Endothelial cell of umbilical vein (primary cell): ENCODE measurements at regions not wholly inside any gene's neighbourhood (a gene's known extent, or its start where the extent isn't known, plus 50 kb on each side); places are given as distances from the start of the nearest gene placed in this dataset.

Experiments
- BruUV-seq: library from RNA; stranded (reverse); fragments of 400-500 nt; replicated peaks from 2 replicates; lab custom pipeline; 2021; lab: Mats Ljungman, UMichigan
- CTCF ChIA-PET: fragments of 300-600, 350-600 bp; sonication (Branson Sonifier 250); formaldehyde crosslinking; loops from one replicate; lab custom pipeline; 2021; ENCODE audit warnings: antibody characterized with exemption, inconsistent platforms; lab: Charles Lee
- POLR2A ChIA-PET: fragments of 300-600, 350-600 bp; sonication (Branson Sonifier 250); formaldehyde crosslinking; loops from one replicate; lab custom pipeline; 2021; ENCODE audit warnings: antibody characterized with exemption, inconsistent platforms; lab: Charles Lee
- DNase-seq: peaks from one replicate; pipeline ENCODE4 v3.0.0-alpha.2; 2011; ENCODE audit warnings: low read depth, low spot score
- FAIRE-seq: peaks from 2 replicates; lab custom pipeline; 2011; peaks lifted over from hg19 to GRCh38; lab: Jason Lieb, UNC
- H2AFZ ChIP-seq: 2 replicates; pipeline ENCODE4 v1.6.0; 2012; ENCODE audit warnings: low read depth, low read length, control low read depth, inconsistent platforms
- H3K27ac ChIP-seq: 2 replicates; pipeline ENCODE4 v1.5.1; 2011; ENCODE audit warnings: low read depth, mild to moderate bottlenecking, control low read depth, low read length, moderate library complexity; ENCODE audit not compliant: insufficient read depth
- H3K27me3 ChIP-seq, 2 experiments: 2 replicates each; pipeline versions ENCODE4 v1.6.0 to v1.6.1; 2011; ENCODE audit warnings: low read length in 2 of 2, mixed read lengths in 1 of 2; ENCODE audit not compliant: control insufficient read depth in 2 of 2, insufficient read depth in 2 of 2
- H3K36me3 ChIP-seq, 2 experiments: 2 replicates in 1 of 2; 3 replicates in 1 of 2; pipeline ENCODE4 v1.5.1; 2011; ENCODE audit warnings: low read length in 2 of 2, mild to moderate bottlenecking in 1 of 2, moderate library complexity in 1 of 2; ENCODE audit not compliant: control insufficient read depth in 2 of 2, insufficient read depth in 2 of 2; ENCODE audit errors: extremely low read depth in 1 of 2
- H3K4me1 ChIP-seq: 3 replicates; pipeline ENCODE4 v1.5.1; 2011; ENCODE audit warnings: mild to moderate bottlenecking, low read length; ENCODE audit not compliant: control insufficient read depth, insufficient read depth; ENCODE audit errors: extremely low read depth
- H3K4me2 ChIP-seq: 2 replicates; pipeline ENCODE4 v1.6.1; 2011; ENCODE audit warnings: low read length, control low read depth, mixed read lengths; ENCODE audit not compliant: insufficient read depth
- H3K4me3 ChIP-seq, 3 experiments: fragments of 200-600 bp in 1 of 3; sonication (generic), shearing (Covaris generic) in 1 of 3; replicated peaks in 1 of 3; 2 replicates each; pipeline ENCODE4 v1.5.1; 2011 to 2016; ENCODE audit warnings: control low read depth in 3 of 3, low read length in 3 of 3, mild to moderate bottlenecking in 2 of 3, inconsistent platforms in 1 of 3, low read depth in 1 of 3, moderate library complexity in 1 of 3; ENCODE audit not compliant: insufficient read depth in 1 of 3
- H3K79me2 ChIP-seq: 2 replicates; pipeline ENCODE4 v1.6.0; 2012; ENCODE audit warnings: low read length, inconsistent platforms; ENCODE audit not compliant: control insufficient read depth, insufficient read depth
- H3K9ac ChIP-seq: replicated peaks from 2 replicates; pipeline ENCODE3; 2011; ENCODE audit warnings: low read length, control low read depth; ENCODE audit not compliant: insufficient read depth; ENCODE audit errors: extremely low read depth
- H3K9me1 ChIP-seq: replicated peaks from 3 replicates; pipeline ENCODE4 v1.6.0; 2011; ENCODE audit warnings: mild to moderate bottlenecking, low read length; ENCODE audit not compliant: control insufficient read depth, insufficient read depth; ENCODE audit errors: extremely low read depth
- H3K9me3 ChIP-seq: replicated peaks from 2 replicates; pipeline ENCODE4 v1.5.1; 2012; ENCODE audit warnings: low read length, inconsistent platforms; ENCODE audit not compliant: control insufficient read depth, insufficient read depth
- H4K20me1 ChIP-seq: replicated peaks from 2 replicates; pipeline ENCODE3; 2011; ENCODE audit warnings: mild to moderate bottlenecking, low read length; ENCODE audit not compliant: control insufficient read depth, insufficient read depth; ENCODE audit errors: extremely low read depth
- CTCF ChIP-seq, 2 donors: IDR thresholded peaks; 1 replicate in 1 of 2; 2 replicates in 1 of 2; pipeline ENCODE4 v1.5.1; 2011; ENCODE audit warnings: low read length in 2 of 2, mild to moderate bottlenecking in 2 of 2, moderate library complexity in 2 of 2, control low read depth in 1 of 2, inconsistent platforms in 1 of 2, low read depth in 1 of 2; ENCODE audit not compliant: insufficient read depth in 1 of 2; ENCODE audit errors: extremely low read depth in 1 of 2
- EZH2 ChIP-seq: IDR thresholded peaks from 2 replicates; pipeline ENCODE4 v1.6.1; 2012; ENCODE audit warnings: borderline replicate concordance, low read depth, mild to moderate bottlenecking, moderate library complexity, low read length, inconsistent platforms; ENCODE audit not compliant: severe bottlenecking
- FOS ChIP-seq: IDR thresholded peaks from 2 replicates; pipeline ENCODE4 v1.6.1; 2011; ENCODE audit warnings: mild to moderate bottlenecking, low read length, moderate library complexity, borderline replicate concordance; ENCODE audit not compliant: insufficient read depth
- GATA2 ChIP-seq: IDR thresholded peaks from 2 replicates; pipeline ENCODE4 v1.7.0; 2011; ENCODE audit warnings: low read depth, mild to moderate bottlenecking, moderate library complexity, mixed read lengths, low read length; ENCODE audit not compliant: insufficient read length, insufficient read depth
- JUN ChIP-seq: IDR thresholded peaks from 2 replicates; pipeline ENCODE4 v1.6.1; 2011; ENCODE audit warnings: borderline replicate concordance, low read depth; ENCODE audit not compliant: insufficient read length, insufficient read depth
- MAX ChIP-seq: IDR thresholded peaks from 2 replicates; pipeline ENCODE4 v1.6.1; 2011; ENCODE audit not compliant: insufficient read depth, insufficient read length
- MYC ChIP-seq: IDR thresholded peaks from one replicate; pipeline ENCODE4 v1.6.1; 2011; ENCODE audit warnings: mild to moderate bottlenecking, low read depth, low read length
- POLR2A ChIP-seq: IDR thresholded peaks from 2 replicates; pipeline ENCODE4 v1.6.1; 2012; ENCODE audit warnings: low read depth, mild to moderate bottlenecking, control low read depth, low read length
- POLR2AphosphoS5 ChIP-seq: IDR thresholded peaks from 2 replicates; pipeline ENCODE4 v1.6.1; 2012; ENCODE audit warnings: low read depth, mild to moderate bottlenecking, control low read depth, low read length, moderate library complexity; ENCODE audit not compliant: insufficient read depth
- dilution Hi-C: fragments of 300-500 bp; cut with MboI; formaldehyde crosslinking; loops from one replicate; pipeline ENCODE4 v1.15.0; 2019; ENCODE audit warnings: low sequenced_read_pairs; ENCODE audit not compliant: extremely low pct_ligation_motif_present
- intact Hi-C: fragments of 100-400 bp; cut with micrococcal nuclease; formaldehyde crosslinking; loops from one replicate; pipeline ENCODE4 v1.10.0; 2022

GRCh38 chr1:59105548-59106507, 191.1 kb upstream of the FGGY start:
- Histone ChIP-seq H2AFZ (no peak overlapping the region), H3K9me3 (no peaks in the 10 kb centered on the region), H3K4me1 (no peaks in the 10 kb centered on the region), H4K20me1 (no peaks in the 10 kb centered on the region), H3K4me3 (no peak overlapping the region), H3K4me2 (no peak overlapping the region), H3K27ac (no peak overlapping the region), H3K27me3 (no peaks in the 10 kb centered on the region), H3K9ac (no peak overlapping the region), H3K9me1 (no peaks in the 10 kb centered on the region), H3K79me2 (no peaks in the 10 kb centered on the region), H3K36me3 (no peaks in the 10 kb centered on the region)
- DNase-seq = no peak
- dilution Hi-C loops = no loop called here
- POLR2A ChIA-PET = no interaction called here
- FAIRE-seq = no peak
- no TSS peak for BruUV-seq
- CTCF ChIA-PET = interaction anchor here (1.0 kb wide), 1 partner anchor 629 kb away, joined by 3 read pairs; no protein-coding TSS in a partner anchor
- TF ChIP-seq GATA2 = no peak
- TF ChIP-seq FOS = no peak
- no peak for TF ChIP-seq MYC
- no peak for TF ChIP-seq EZH2
- no peak for TF ChIP-seq POLR2AphosphoS5
- TF ChIP-seq MAX = no peak
- no peak for TF ChIP-seq POLR2A
- TF ChIP-seq CTCF (IDR thresholded peaks at IDR 0.05; ENCODE audit: extremely low read depth in 1 of 2, insufficient read depth in 1 of 2, low read depth in 1 of 2, low read length in 2 of 2) = no peak
- no peak for TF ChIP-seq JUN
- intact Hi-C loops = no loop called here
